WI38 (cell line): ENCODE measurements at regions not wholly inside any gene's neighbourhood (a gene's known extent, or its start where the extent isn't known, plus 50 kb on each side); places are given as distances from the start of the nearest gene placed in this dataset.

Experiments used
- H3K4me3 ChIP-seq: 2 replicates; pipeline ENCODE4 v1.5.1; 2011; ENCODE audit warnings: low read depth, mild to moderate bottlenecking, control low read depth, low read length
- TF ChIP-seq, protein P1 (sequence below): IDR thresholded peaks from 2 replicates; pipeline ENCODE4 v1.5.1; 2012; ENCODE audit warnings: low read depth, mild to moderate bottlenecking, control low read depth, low read length

DNA sequence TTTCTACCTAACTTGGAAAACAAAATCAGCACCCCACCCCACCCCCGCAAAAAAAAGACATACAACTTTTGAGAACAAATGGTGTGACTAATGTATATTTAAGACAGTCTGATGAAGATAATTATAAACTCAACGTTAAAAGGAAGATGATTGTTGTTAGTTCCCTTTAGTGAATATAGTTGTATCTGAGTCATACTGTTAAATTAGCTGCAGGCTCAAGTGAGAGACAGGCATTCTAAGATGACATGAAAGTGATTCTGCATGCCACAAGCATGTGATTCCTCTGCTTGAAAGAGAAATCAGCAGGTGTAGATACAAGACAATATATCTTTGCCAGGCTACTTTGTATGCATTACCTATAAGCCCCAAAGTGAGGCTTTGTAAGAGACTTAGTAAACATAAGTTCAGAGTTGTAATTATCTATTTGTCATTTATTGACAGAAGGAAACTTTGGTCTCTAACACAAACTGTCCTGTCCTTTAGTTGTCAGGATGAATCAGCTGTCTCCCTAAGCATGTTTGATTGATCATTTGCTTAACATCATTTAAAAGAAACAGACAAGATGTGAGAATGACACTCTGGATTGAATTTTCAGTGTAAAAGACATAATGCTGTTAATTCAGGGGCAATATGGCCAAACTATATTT is 319.4 kb upstream of the HTR2A start:
- TF ChIP-seq, protein P1, sequence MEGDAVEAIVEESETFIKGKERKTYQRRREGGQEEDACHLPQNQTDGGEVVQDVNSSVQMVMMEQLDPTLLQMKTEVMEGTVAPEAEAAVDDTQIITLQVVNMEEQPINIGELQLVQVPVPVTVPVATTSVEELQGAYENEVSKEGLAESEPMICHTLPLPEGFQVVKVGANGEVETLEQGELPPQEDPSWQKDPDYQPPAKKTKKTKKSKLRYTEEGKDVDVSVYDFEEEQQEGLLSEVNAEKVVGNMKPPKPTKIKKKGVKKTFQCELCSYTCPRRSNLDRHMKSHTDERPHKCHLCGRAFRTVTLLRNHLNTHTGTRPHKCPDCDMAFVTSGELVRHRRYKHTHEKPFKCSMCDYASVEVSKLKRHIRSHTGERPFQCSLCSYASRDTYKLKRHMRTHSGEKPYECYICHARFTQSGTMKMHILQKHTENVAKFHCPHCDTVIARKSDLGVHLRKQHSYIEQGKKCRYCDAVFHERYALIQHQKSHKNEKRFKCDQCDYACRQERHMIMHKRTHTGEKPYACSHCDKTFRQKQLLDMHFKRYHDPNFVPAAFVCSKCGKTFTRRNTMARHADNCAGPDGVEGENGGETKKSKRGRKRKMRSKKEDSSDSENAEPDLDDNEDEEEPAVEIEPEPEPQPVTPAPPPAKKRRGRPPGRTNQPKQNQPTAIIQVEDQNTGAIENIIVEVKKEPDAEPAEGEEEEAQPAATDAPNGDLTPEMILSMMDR = no peak
- H3K4me3 ChIP-seq = no peak overlapping the region

DNA sequence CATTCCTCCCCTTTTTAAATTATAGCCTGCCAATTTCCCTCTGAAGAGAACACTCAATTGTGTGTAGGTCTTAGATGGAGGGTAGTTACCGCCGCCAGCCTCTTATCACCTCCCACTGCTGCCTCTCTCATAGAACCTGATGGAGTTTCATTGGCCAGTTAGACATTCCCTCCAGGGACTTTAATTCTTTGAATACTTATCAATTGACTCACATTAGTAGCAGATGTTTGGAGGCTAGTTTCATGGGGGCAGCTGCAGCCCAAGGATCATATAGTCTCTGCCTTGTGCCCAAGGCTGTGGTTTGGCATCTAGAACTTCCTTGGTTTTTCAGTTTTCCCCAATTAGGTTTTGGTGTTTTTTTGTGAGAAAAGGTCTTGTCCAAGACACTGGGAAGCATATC is 318.9 kb upstream of the HTR2A start:
- H3K4me3 ChIP-seq = no peak overlapping the region
- TF ChIP-seq, protein P1 = no peak

DNA sequence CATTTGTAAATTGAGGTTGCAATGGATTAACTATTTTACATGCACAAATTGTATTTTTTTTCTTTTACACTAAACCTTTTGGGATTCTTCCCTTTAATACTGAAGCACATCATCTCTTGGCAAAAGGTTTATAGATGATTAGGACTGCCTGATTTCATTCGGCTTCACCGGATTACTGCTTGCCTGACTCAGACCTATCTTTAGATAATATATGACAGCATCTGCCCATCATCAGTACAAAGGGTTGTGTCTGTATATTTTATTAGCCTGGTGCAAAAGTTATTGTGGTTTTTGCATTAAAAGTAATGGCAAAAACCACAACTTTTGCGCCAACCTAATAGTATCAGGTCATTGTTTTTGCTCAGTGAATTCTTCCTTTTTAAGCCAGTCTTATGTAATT is 316.2 kb upstream of the HTR2A start:
- H3K4me3 ChIP-seq = no peak overlapping the region
- TF ChIP-seq, protein P1 = no peak

DNA sequence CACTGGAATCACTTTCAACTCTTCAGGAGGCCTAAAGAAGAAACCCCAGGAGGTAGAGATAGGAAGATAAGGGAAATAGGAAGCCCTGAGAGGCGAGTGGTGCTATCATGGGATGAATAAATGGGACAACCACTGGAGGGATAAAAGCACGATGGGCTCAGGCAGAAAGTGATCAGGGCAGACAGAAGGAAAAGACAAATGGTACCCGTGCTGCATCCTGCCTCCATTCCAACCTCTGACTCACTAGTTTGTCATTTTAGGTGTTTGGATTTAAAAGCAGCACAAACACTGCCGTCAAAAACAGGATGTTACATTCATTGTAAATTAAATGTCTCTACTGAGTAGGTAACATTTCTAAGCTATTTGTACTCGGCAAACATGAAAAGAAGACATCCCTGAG is 314.3 kb upstream of the HTR2A start:
- no peak overlapping the region for H3K4me3 ChIP-seq
- TF ChIP-seq, protein P1 = no peak

DNA sequence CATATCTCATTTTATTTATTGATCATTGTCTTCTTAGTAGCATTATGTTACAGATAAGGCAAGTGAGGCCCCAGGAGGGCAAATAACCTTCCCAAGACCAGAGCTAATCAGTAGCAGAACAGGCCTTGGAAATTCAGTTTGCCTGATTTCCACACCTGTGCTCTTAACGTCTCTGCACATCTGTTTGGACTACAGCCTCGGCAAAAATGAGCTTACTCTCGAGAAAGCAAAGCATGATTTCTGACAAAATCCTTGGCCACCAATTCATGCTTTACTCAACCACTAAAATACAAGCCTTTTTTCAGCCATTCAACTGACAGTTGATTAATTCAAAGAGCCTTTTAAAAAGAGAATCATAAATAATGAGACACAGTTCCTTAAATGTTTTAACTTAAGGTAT is 309.3 kb upstream of the HTR2A start:
- TF ChIP-seq, protein P1 = no peak
- no peak overlapping the region for H3K4me3 ChIP-seq

DNA sequence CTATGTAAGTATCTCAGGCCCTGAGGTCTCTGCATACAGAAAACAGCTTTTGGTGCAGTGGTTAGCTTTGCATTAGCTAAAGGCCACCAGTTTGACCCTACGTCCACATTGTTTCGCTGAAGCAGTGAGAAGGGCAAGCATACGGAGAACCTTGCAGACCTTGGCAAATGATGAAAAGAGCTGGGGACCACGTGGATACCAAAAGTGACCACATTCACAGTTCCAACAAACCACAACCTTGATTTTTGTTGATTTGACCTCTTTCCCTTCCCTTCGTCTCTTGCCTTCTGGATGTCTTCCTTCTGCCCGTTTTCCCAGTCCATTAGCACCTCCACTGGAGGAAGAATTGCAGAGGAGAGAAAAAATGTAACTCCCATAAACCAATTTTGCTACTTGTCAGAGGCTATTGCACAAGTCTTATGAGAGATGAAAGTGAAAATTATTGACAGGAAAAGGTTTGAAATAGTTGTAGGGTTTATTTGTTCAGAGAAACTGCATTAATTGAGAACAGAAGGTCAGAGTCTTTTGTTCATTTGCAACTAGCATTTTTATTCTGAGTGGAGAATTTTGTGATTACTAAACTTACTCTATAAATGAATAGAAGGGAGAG is 293.9 kb upstream of the HTR2A start:
- TF ChIP-seq, protein P1 = no peak
- no peak overlapping the region for H3K4me3 ChIP-seq

DNA sequence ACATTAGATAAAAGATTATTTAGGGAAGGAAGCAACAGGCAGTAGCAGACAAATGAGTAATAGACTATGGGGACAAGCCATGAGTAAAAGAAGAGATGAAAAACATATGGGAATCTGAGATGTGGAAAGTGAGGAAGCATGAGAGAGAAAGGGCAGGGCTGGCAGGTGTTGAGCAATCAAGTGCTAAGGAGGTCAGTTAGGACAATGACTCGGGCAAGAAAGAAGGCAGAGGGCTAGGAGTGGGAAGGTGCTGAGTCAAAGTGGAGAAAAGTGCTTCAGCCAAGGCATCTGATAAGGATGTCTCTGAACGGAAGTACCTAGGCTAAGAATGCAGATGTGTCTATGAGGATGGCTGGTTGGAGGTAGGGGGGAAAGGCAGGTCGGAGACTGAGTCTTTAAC is 291.9 kb upstream of the HTR2A start:
- TF ChIP-seq, protein P1 = no peak
- no peak overlapping the region for H3K4me3 ChIP-seq
